H1 (cell line): ENCODE measurements at regions not wholly inside any gene's neighbourhood (a gene's known extent, or its start where the extent isn't known, plus 50 kb on each side); places are given as distances from the start of the nearest gene placed in this dataset.

Source experiments
- CHD2 ChIP-seq: IDR thresholded peaks from 2 replicates; pipeline ENCODE4 v1.6.1; 2012; ENCODE audit warnings: low read length, improper control_type of control experiment
- CREB1 ChIP-seq: IDR thresholded peaks from 2 replicates; pipeline ENCODE4 v1.6.1; 2012; ENCODE audit warnings: inconsistent platforms
- KDM1A ChIP-seq: fragments of 200-600, 300-600 bp; sonication (generic); IDR thresholded peaks from 2 replicates; pipeline ENCODE4 v1.7.1; 2016; ENCODE audit warnings: mild to moderate bottlenecking, low read length, borderline replicate concordance
- SP1 ChIP-seq: IDR thresholded peaks from 2 replicates; pipeline ENCODE4 v1.6.1; 2011; ENCODE audit warnings: low read depth, low read length
- TCF12 ChIP-seq: IDR thresholded peaks from 2 replicates; pipeline ENCODE4 v1.6.1; 2011; ENCODE audit warnings: low read depth, mild to moderate bottlenecking, low read length
- YY1 ChIP-seq: IDR thresholded peaks from 2 replicates; pipeline ENCODE4 v1.6.1; 2011; ENCODE audit warnings: low read depth, mild to moderate bottlenecking, low read length

GRCh38 chr2:205908212-205909183 is 177.5 kb downstream of the INO80D start (continued):
- TF ChIP-seq SP1 = no peak
- TF ChIP-seq KDM1A = no peak
- TF ChIP-seq CREB1 = no peak
- no peak for TF ChIP-seq TCF12
- TF ChIP-seq CHD2 = no peak
- no peak for TF ChIP-seq YY1
